GM13976 (cell line): ENCODE measurements at regions not wholly inside any gene's neighbourhood (a gene's known extent, or its start where the extent isn't known, plus 50 kb on each side); places are given as distances from the start of the nearest gene placed in this dataset.

Experiments
- DNase-seq: peaks from one replicate; pipeline ENCODE4 v3.0.0; 2012; ENCODE audit warnings: low spot score
- CTCF ChIP-seq: IDR thresholded peaks from 2 replicates; pipeline ENCODE4 v1.5.1; 2012; ENCODE audit warnings: borderline replicate concordance, mild to moderate bottlenecking; ENCODE audit not compliant: insufficient read depth; ENCODE audit errors: extremely low read depth, missing control alignments, control extremely low read depth
- in situ Hi-C: fragments of 300-500 bp; cut with MboI; formaldehyde crosslinking; loops from one replicate; pipeline ENCODE4 v1.12.0; 2022; ENCODE audit warnings: low sequenced_read_pairs, mixed read lengths, inconsistent platforms; ENCODE audit not compliant: unreplicated experiment

GRCh38 chr6:22819209-22819608 is 249.8 kb downstream of the HDGFL1 start:
- no peak for DNase-seq
- in situ Hi-C loops, result no loop called here
- no peak for TF ChIP-seq CTCF

GRCh38 chr6:22821664-22822320 is 252.4 kb downstream of the HDGFL1 start:
- DNase-seq, result no peak
- no peak for TF ChIP-seq CTCF
- in situ Hi-C loops, result no loop called here

- TF ChIP-seq CTCF, result no peak
- in situ Hi-C loops, result no loop called here
- DNase-seq, result no peak
Measured at GRCh38 chr6:22825210-22825609, 255.8 kb downstream of the HDGFL1 start.

- no peak for DNase-seq
- in situ Hi-C loops, result no loop called here
Measured at GRCh38 chr6:22826961-22827360, 257.6 kb downstream of the HDGFL1 start.

GRCh38 chr6:22827760-22828159 is 258.4 kb downstream of the HDGFL1 start:
- no peak for DNase-seq
- in situ Hi-C loops, result no loop called here
- no peak for TF ChIP-seq CTCF

More at GRCh38 chr6:22826961-22827360, 257.6 kb downstream of the HDGFL1 start:
- TF ChIP-seq CTCF, result no peak

GRCh38 chr6:22828179-22829062 is 259.1 kb downstream of the HDGFL1 start:
- in situ Hi-C loops, result no loop called here
- no peak for DNase-seq
- TF ChIP-seq CTCF, result peak; percentile 27
